Gastroesophageal sphincter (tissue), 3 donors: ENCODE measurements at regions not wholly inside any gene's neighbourhood (a gene's known extent, or its start where the extent isn't known, plus 50 kb on each side); places are given as distances from the start of the nearest gene placed in this dataset.

Experiments
- POLR2A ChIP-seq, 2 donors: fragments of 450-650 bp; IDR thresholded peaks; one replicate each; pipeline ENCODE4 v1.6.1; 2017; ENCODE audit warnings: antibody characterized with exemption in 2 of 2, mild to moderate bottlenecking in 2 of 2, moderate library complexity in 1 of 2
- TF ChIP-seq, protein P1 (sequence below), 4 experiments: fragments of 200-600 bp in 2 of 4; fragments of 450-650 bp in 2 of 4; sonication (generic) in 1 of 4; IDR thresholded peaks; one replicate each; pipeline ENCODE4 v1.5.1; 2017 to 2019; ENCODE audit warnings: antibody characterized with exemption in 4 of 4, mild to moderate bottlenecking in 2 of 4, moderate library complexity in 2 of 4

DNA sequence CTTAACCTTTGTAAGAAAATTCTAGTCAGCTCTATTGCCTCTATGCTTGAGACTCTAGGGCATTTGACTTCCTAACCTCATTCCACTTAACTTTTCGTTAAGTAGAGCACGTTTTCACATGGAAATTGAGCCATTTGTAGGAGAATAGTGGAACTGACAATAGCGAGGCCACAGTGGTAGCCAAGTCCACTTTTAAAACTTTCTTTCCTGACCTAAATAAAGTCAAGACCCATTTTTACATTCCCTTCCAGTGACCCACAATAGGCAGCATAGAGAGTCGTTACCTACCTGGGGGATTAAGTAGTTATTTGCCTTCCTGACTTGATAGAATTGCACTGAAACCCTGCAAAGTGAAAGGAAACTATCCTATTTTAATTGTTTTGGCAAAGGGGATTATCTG, 386.0 kb upstream of the NECTIN3 start:
- TF ChIP-seq, protein P1, sequence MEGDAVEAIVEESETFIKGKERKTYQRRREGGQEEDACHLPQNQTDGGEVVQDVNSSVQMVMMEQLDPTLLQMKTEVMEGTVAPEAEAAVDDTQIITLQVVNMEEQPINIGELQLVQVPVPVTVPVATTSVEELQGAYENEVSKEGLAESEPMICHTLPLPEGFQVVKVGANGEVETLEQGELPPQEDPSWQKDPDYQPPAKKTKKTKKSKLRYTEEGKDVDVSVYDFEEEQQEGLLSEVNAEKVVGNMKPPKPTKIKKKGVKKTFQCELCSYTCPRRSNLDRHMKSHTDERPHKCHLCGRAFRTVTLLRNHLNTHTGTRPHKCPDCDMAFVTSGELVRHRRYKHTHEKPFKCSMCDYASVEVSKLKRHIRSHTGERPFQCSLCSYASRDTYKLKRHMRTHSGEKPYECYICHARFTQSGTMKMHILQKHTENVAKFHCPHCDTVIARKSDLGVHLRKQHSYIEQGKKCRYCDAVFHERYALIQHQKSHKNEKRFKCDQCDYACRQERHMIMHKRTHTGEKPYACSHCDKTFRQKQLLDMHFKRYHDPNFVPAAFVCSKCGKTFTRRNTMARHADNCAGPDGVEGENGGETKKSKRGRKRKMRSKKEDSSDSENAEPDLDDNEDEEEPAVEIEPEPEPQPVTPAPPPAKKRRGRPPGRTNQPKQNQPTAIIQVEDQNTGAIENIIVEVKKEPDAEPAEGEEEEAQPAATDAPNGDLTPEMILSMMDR (IDR thresholded peaks at IDR 0.05): no peak
- TF ChIP-seq POLR2A (IDR thresholded peaks at IDR 0.05): no peak
